ENCODE measurements at regions not wholly inside any gene's neighbourhood (a gene's known extent, or its start where the extent isn't known, plus 50 kb on each side); places are given as distances from the start of the nearest gene placed in this dataset.

GRCh38 chr10:121323443-121323842, 274.8 kb downstream of the FGFR2 start:
- Histone ChIP-seq H3K9ac (ENCODE audit: low read length in 3 of 3) (no peak overlapping the region), H3K27ac (ENCODE audit: low read depth in 2 of 2, low read length in 2 of 2) (no peak overlapping the region), H3K4me1 (ENCODE audit: control insufficient read depth in 2 of 3, insufficient read depth in 2 of 3, low read depth in 1 of 3, low read length in 3 of 3) (no peaks in the 10 kb centered on the region), H3K4me3 (ENCODE audit: low read length in 3 of 3) (no peak overlapping the region), H3K36me3 (ENCODE audit: control insufficient read depth in 2 of 3, insufficient read depth in 3 of 3, low read length in 3 of 3) (no peaks in the 10 kb centered on the region), H3K27me3 (ENCODE audit: control insufficient read depth, insufficient read depth, low read length) (no peaks in the 10 kb centered on the region), H3K9me3 (ENCODE audit: control insufficient read depth in 2 of 3, insufficient read depth in 1 of 3, low read length in 3 of 3) (no peaks in the 10 kb centered on the region)
- no peak for TF ChIP-seq CTCF (IDR thresholded peaks at IDR 0.05; ENCODE audit: borderline replicate concordance, extremely low read depth, insufficient read depth)
- FAIRE-seq, result no peak
- DNase-seq, result no peak
- intact Hi-C loops (cut with DNase I), result no loop called here

- TF ChIP-seq CTCF (IDR thresholded peaks at IDR 0.05; ENCODE audit: borderline replicate concordance, extremely low read depth, insufficient read depth), result no peak
- no peaks in the 10 kb centered on the region for H3K9me3 ChIP-seq (ENCODE audit: control insufficient read depth in 2 of 3, insufficient read depth in 1 of 3, low read length in 3 of 3)
- intact Hi-C loops (cut with DNase I), result no loop called here
- no peak overlapping the region for H3K27ac ChIP-seq (ENCODE audit: low read depth in 2 of 2, low read length in 2 of 2)
- H3K9ac ChIP-seq (ENCODE audit: low read length in 3 of 3), result no peak overlapping the region
- DNase-seq (peak in 2 of 5 donors; percentile 28 to 78), FAIRE-seq (no peak)
- no peaks in the 10 kb centered on the region for H3K36me3 ChIP-seq (ENCODE audit: control insufficient read depth in 2 of 3, insufficient read depth in 3 of 3, low read length in 3 of 3)
- H3K4me3 ChIP-seq (ENCODE audit: low read length in 3 of 3), result no peak overlapping the region
- no peaks in the 10 kb centered on the region for H3K4me1 ChIP-seq (ENCODE audit: control insufficient read depth in 2 of 3, insufficient read depth in 2 of 3, low read depth in 1 of 3, low read length in 3 of 3)
- no peaks in the 10 kb centered on the region for H3K27me3 ChIP-seq (ENCODE audit: control insufficient read depth, insufficient read depth, low read length)
These were observed 273.5 kb downstream of the FGFR2 start for GRCh38 chr10:121324678-121325213.

- TF ChIP-seq CTCF (IDR thresholded peaks at IDR 0.05; ENCODE audit: borderline replicate concordance, extremely low read depth, insufficient read depth), result no peak
- Histone ChIP-seq H3K9ac (ENCODE audit: low read length in 3 of 3) (no peak overlapping the region), H3K4me1 (ENCODE audit: control insufficient read depth in 2 of 3, insufficient read depth in 2 of 3, low read depth in 1 of 3, low read length in 3 of 3) (no peaks in the 10 kb centered on the region), H3K27me3 (ENCODE audit: control insufficient read depth, insufficient read depth, low read length) (no peaks in the 10 kb centered on the region), H3K27ac (ENCODE audit: low read depth in 2 of 2, low read length in 2 of 2) (no peak overlapping the region), H3K4me3 (ENCODE audit: low read length in 3 of 3) (no peak overlapping the region), H3K9me3 (ENCODE audit: control insufficient read depth in 2 of 3, insufficient read depth in 1 of 3, low read length in 3 of 3) (no peaks in the 10 kb centered on the region), H3K36me3 (ENCODE audit: control insufficient read depth in 2 of 3, insufficient read depth in 3 of 3, low read length in 3 of 3) (no peaks in the 10 kb centered on the region)
- intact Hi-C loops (cut with DNase I), result no loop called here
- DNase-seq (no peak), FAIRE-seq (no peak)
These were observed 272.6 kb downstream of the FGFR2 start for GRCh38 chr10:121325490-121326231.

Measured in kidney (tissue), 13 donors.